IPS-NIHi11 (cell line): ENCODE measurements at regions not wholly inside any gene's neighbourhood (a gene's known extent, or its start where the extent isn't known, plus 50 kb on each side); places are given as distances from the start of the nearest gene placed in this dataset.

Experiments used
- DNase-seq: peaks from one replicate; pipeline ENCODE4 v3.0.0; 2012; ENCODE audit warnings: mixed read lengths, low spot score

DNA sequence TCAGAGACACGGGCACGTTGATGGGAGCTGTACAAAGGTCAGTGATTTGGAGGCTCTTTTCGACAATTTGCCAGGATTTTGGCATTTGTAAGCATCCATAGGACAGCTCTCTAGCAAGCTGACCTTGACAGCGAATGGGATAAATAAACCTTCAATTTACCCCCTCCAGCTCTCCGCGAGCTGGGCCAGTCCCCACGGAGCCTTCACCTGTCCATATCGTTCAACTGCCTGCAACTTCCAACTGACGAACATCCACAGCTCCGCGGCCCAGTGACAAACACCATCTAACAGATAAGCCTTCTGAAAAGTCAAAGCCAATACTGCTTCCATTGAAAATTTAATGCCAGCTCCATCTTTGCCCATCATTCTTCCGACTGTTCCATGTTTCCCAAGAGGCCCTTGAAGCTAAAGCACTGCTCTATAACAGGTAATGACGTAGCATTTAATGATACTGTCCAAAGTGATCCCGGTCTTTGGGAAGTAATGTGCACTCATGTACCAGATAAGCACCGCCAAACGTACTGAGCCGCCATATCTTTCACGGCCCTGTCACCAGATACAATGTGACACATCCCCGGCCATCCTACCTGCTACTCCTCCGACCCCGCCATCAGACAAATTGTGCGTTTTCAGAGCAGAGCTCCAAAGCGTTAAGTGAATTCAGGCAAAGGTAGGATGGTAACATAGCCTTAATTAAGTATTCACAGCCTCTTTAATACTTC is 365.3 kb upstream of the ZNF507 start:
- DNase-seq: no peak

GRCh38 chr19:31980796-31981195 is 364.6 kb upstream of the ZNF507 start:
- DNase-seq: no peak

DNA sequence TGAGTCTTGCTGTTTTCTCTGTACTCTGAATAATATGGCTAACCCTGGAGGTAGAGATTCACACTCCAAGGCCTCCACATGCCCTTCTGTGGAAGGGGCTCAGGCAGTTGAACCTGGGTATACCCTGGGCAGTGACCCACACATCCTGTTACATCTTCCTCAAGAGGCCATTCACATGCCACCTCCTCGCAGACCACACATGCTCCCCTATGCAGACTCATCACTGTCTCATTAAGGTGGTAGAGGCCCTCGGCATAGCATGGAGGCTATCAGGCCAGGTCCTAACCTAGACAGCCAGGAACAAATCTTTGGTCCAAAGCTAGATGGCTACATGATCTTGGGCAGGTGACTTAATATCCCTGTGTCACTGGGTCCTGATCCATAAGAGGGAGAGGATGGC is 363.9 kb upstream of the ZNF507 start:
- no peak for DNase-seq

DNA sequence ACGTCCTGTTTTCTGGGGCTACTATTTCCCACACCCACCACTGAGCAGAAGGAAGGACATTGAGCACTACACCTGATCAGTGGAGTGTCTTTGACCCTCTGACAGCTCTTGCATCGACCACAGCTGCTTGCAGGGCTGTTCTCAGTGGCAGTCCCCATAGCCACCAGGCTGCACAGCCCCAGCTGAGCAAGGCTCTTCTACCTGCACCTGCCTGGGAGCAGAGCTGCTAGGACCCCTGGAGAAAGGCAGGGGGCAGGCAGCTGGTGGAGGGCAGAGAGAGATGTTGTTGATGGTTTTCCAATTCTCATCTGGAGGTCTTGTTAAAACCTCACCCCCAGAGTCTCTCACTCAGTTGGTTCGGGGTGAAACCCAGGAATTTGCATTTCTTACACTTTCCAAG is 361.8 kb upstream of the ZNF507 start:
- no peak for DNase-seq

- DNase-seq: no peak
Measured at GRCh38 chr19:31985001-31985605, 360.3 kb upstream of the ZNF507 start.

GRCh38 chr19:31986951-31987350 is 358.5 kb upstream of the ZNF507 start:
- no peak for DNase-seq

- DNase-seq: no peak
Measured at GRCh38 chr19:31988256-31988655, 357.2 kb upstream of the ZNF507 start.

DNA sequence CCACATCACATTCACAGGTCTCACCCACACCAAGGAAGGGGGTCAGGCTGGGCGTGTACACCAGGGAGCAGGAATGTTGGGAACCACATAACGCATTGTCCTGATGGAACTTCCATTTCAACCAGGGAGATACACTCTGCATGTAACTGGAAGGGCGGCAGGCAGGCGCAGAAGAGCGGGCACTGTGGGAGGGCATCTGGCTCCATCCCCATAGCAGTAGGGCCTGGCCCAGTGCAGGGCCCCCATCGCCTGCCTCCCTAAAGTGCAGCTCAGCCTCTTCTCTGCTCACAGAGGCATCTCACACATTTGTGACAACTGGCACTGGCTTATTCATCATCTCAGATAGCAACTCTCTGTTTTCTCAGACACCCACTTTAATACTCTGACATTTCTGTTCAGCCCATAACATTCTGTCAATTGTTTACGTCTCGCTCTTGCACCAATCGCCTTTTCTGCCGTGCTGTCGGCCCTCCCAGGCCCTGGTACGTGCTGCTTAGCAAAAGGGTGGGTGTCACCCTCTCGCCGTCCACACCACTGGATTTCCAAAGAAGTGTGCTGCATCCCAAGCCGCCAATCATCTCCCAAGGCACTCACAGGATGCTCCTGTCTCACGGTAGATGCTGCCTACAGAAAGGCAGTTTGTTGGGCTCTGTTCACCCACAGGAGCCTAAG is 353.3 kb upstream of the ZNF507 start:
- DNase-seq: no peak

- no peak for DNase-seq
Measured at GRCh38 chr19:31992750-31993149, 352.7 kb upstream of the ZNF507 start.

GRCh38 chr19:31995546-31995945 is 349.9 kb upstream of the ZNF507 start:
- no peak for DNase-seq

GRCh38 chr19:32010071-32010470 is 335.3 kb upstream of the ZNF507 start:
- no peak for DNase-seq

GRCh38 chr19:32012206-32012605 is 333.2 kb upstream of the ZNF507 start:
- no peak for DNase-seq

DNA sequence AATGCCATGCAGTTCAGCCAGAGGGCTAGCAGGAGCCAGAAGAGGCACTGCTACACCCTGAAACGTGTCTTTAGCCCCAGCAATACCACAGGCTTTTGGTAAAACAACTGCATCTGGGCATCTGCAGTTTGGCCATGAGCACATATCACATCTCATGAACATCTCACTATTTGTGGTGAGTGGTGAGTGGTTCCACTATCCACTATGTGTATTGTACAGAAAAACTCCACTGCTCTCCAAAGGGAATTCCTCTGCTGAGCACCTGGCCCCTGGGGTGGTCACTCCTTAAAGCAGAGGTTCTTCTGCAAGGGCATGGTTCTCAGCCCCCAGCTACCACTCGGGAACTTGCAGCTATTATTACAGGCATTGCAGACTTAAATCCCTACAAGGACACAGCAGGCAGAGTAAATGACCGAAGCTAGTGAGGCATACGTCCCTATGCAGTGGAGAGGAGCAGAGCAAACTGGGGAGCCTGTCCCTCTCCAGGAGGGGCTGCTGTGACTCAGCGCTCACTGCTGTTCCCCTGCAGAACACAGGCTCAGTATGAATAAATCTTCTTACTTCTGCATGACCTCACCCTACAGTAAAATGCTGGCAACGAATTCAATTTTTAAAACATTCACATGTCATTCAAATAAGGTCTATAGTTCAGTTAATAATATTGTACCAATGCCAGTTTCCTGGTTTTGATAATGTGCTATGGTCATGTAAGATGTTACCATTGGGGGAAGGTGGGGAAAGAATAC is 332.4 kb upstream of the ZNF507 start:
- no peak for DNase-seq

GRCh38 chr19:32017176-32017953 is 328.0 kb upstream of the ZNF507 start:
- DNase-seq: no peak

GRCh38 chr19:32018014-32018413 is 327.4 kb upstream of the ZNF507 start:
- no peak for DNase-seq

- DNase-seq: no peak
Measured at GRCh38 chr19:32020538-32020937, 324.9 kb upstream of the ZNF507 start.

- no peak for DNase-seq
Measured at GRCh38 chr19:32022044-32022640, 323.3 kb upstream of the ZNF507 start.

DNA sequence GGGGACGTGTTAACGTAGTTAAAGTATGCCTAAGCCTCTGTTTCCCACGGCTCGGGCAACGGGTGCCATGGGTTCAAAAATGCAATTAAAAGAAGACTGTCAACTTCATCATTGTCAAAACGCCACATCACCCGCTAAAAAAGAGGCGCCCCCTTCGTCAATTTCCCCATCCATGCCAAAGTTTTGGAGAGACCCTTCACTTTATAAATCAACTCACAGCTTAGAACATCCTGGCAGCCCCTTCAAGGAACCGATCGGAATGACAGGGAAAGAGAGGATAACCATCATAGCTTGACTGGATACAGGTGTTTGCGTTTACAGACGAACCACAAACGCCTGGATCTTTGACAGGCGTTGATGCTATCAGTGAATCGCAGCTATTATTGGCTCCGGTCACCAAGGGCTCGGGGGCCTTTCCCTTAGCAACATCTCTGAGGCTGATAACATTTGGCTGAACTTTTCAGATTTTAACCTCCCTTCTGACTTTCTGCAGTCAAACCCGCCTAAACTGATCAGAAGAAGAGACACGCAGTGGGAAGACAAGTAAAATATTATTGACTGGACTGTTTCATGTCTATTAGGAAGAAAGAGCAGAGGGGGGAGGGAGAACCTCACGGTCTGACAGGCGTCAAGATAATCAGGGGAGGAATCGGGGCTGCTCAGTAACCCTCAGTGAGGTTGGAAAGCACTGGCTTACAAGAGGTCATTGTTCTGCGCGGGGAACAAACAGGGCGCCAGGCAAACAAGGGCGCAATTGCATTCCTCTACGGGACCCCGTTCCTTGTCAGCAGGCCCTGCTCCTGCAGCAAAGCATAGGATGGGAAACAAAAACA is 322.5 kb upstream of the ZNF507 start:
- DNase-seq: no peak

GRCh38 chr19:32023564-32023832 is 321.9 kb upstream of the ZNF507 start:
- no peak for DNase-seq

- no peak for DNase-seq
Measured at GRCh38 chr19:32029235-32029634, 316.2 kb upstream of the ZNF507 start.

DNA sequence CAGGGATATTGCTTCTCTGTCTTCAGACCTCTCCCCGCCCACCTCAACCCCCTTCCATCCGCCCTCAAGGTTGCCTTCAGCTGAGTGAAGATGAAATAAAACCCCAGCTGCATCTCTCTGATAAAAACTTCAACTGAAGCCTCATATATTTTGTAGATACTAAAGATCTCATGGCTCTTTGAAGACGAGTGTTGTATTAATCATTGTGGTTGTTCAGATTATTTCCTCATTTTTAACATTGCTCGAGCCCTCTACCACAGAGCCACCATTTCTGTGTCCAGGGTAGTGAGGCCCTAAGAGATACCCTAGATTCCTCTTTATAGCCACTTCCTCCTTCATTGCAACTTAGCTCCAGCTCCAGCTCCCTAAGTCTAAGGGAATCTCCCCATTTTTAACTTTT is 312.8 kb upstream of the ZNF507 start:
- DNase-seq: no peak
